ENCODE measurements at regions not wholly inside any gene's neighbourhood (a gene's known extent, or its start where the extent isn't known, plus 50 kb on each side); places are given as distances from the start of the nearest gene placed in this dataset.

GRCh38 chr10:43749940-43750552 is 101.4 kb upstream of the ZNF32 start:
- H3K4me1 ChIP-seq (ENCODE audit: control insufficient read depth in 2 of 2, insufficient read depth in 1 of 2, low read depth in 1 of 2, low read length in 2 of 2) = no peaks in the 10 kb centered on the region
- no peak for DNase-seq (ENCODE audit: low spot score)
- no peak overlapping the region for H4K8ac ChIP-seq (ENCODE audit: low read depth, low read length)
- H3K9ac ChIP-seq (ENCODE audit: low read depth, low read length, poor library complexity) = no peak overlapping the region
- no peak overlapping the region for H3K4ac ChIP-seq (ENCODE audit: low read length)
- H2BK12ac ChIP-seq (ENCODE audit: low read length) = no peak overlapping the region
- no CpG with 5 or more reads among the region's 4 CpGs for WGBS, 2 donors (ENCODE audit: extremely low coverage in 2 of 2, insufficient read length in 2 of 2, insufficient replicate concordance in 1 of 2)
- H3K36me3 ChIP-seq (replicated peaks in 1 of 2; ENCODE audit: control insufficient read depth in 2 of 2, insufficient read depth in 2 of 2, low read length in 2 of 2) = no peaks in the 10 kb centered on the region
- H4K91ac ChIP-seq (ENCODE audit: low read depth, low read length, poor library complexity) = no peak overlapping the region
- no peak overlapping the region for H2BK15ac ChIP-seq (ENCODE audit: low read length)
- H3K27me3 ChIP-seq (ENCODE audit: control insufficient read depth in 3 of 3, insufficient read depth in 3 of 3, low read depth in 1 of 3, low read length in 3 of 3) = no peaks in the 10 kb centered on the region
- H2BK5ac ChIP-seq (ENCODE audit: low read length) = no peak overlapping the region
- no peak overlapping the region for H3K18ac ChIP-seq (ENCODE audit: low read length)
- no peak overlapping the region for H3K4me3 ChIP-seq (ENCODE audit: low read length in 2 of 2)
- H3K23ac ChIP-seq (ENCODE audit: low read depth, low read length, poor library complexity) = no peak overlapping the region
- H3K79me1 ChIP-seq (ENCODE audit: low read depth, low read length) = no peaks in the 10 kb centered on the region
- no peak overlapping the region for H3K27ac ChIP-seq (replicated peaks; ENCODE audit: low read length)
- no peak overlapping the region for H2AK5ac ChIP-seq (ENCODE audit: low read depth, low read length)
- H3K14ac ChIP-seq (ENCODE audit: low read length) = no peak overlapping the region
- no peak overlapping the region for H2AFZ ChIP-seq (ENCODE audit: low read length)
- no peak overlapping the region for H3K4me2 ChIP-seq (ENCODE audit: insufficient read depth, low read length, poor library complexity, severe bottlenecking)
- peaks cover 0 to 2% of the 10 kb centered on the region in 2 donors for H3K9me3 ChIP-seq (replicated peaks in 1 of 2; ENCODE audit: control insufficient read depth in 2 of 2, insufficient read depth in 1 of 2, low read depth in 1 of 2, low read length in 2 of 2)
- H2BK120ac ChIP-seq (ENCODE audit: low read depth, low read length) = no peak overlapping the region

DNA sequence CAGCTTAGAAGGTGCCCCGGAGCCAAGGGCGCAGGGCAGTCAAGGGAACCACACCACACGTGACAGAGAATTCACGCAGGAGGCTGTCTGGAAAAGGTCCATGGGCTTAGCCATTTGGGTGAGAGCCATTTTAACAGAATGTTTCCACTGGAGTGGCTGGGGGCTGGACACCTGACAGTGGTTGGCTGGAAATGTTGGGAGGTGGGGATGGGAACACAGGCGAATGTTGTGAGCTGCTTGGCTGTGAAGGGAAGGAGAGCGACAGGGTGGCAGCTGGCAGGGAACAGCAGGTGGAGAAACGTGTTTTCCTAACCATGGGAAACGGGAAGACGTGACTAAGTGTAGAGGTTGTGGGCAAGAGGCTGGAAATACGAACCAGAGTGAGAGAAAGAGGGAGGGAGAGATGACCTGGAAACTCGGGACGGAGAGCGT is 100.5 kb upstream of the ZNF32 start:
- H2AK5ac ChIP-seq (ENCODE audit: low read depth, low read length) = no peak overlapping the region
- H3K4ac ChIP-seq (ENCODE audit: low read length) = no peak overlapping the region
- no peak overlapping the region for H3K4me2 ChIP-seq (ENCODE audit: insufficient read depth, low read length, poor library complexity, severe bottlenecking)
- peaks cover 0 to 2% of the 10 kb centered on the region in 2 donors for H3K9me3 ChIP-seq (replicated peaks in 1 of 2; ENCODE audit: control insufficient read depth in 2 of 2, insufficient read depth in 1 of 2, low read depth in 1 of 2, low read length in 2 of 2)
- no peak overlapping the region for H3K27ac ChIP-seq (replicated peaks; ENCODE audit: low read length)
- H3K9ac ChIP-seq (ENCODE audit: low read depth, low read length, poor library complexity) = no peak overlapping the region
- no peak overlapping the region for H3K4me3 ChIP-seq (ENCODE audit: low read length in 2 of 2)
- H2BK5ac ChIP-seq (ENCODE audit: low read length) = no peak overlapping the region
- H3K18ac ChIP-seq (ENCODE audit: low read length) = no peak overlapping the region
- no peaks in the 10 kb centered on the region for H3K36me3 ChIP-seq (replicated peaks in 1 of 2; ENCODE audit: control insufficient read depth in 2 of 2, insufficient read depth in 2 of 2, low read length in 2 of 2)
- H3K23ac ChIP-seq (ENCODE audit: low read depth, low read length, poor library complexity) = no peak overlapping the region
- no peak for DNase-seq (ENCODE audit: low spot score)
- no peak overlapping the region for H3K14ac ChIP-seq (ENCODE audit: low read length)
- no peak overlapping the region for H2BK12ac ChIP-seq (ENCODE audit: low read length)
- H3K27me3 ChIP-seq (ENCODE audit: control insufficient read depth in 3 of 3, insufficient read depth in 3 of 3, low read depth in 1 of 3, low read length in 3 of 3) = no peaks in the 10 kb centered on the region
- no peak overlapping the region for H4K91ac ChIP-seq (ENCODE audit: low read depth, low read length, poor library complexity)
- no peak overlapping the region for H2BK15ac ChIP-seq (ENCODE audit: low read length)
- H2BK120ac ChIP-seq (ENCODE audit: low read depth, low read length) = no peak overlapping the region
- H2AFZ ChIP-seq (ENCODE audit: low read length) = no peak overlapping the region
- H3K79me1 ChIP-seq (ENCODE audit: low read depth, low read length) = no peaks in the 10 kb centered on the region
- no CpG with 5 or more reads among the region's 13 CpGs for WGBS, 2 donors (ENCODE audit: extremely low coverage in 2 of 2, insufficient read length in 2 of 2, insufficient replicate concordance in 1 of 2)
- no peaks in the 10 kb centered on the region for H3K4me1 ChIP-seq (ENCODE audit: control insufficient read depth in 2 of 2, insufficient read depth in 1 of 2, low read depth in 1 of 2, low read length in 2 of 2)
- no peak overlapping the region for H4K8ac ChIP-seq (ENCODE audit: low read depth, low read length)

DNA sequence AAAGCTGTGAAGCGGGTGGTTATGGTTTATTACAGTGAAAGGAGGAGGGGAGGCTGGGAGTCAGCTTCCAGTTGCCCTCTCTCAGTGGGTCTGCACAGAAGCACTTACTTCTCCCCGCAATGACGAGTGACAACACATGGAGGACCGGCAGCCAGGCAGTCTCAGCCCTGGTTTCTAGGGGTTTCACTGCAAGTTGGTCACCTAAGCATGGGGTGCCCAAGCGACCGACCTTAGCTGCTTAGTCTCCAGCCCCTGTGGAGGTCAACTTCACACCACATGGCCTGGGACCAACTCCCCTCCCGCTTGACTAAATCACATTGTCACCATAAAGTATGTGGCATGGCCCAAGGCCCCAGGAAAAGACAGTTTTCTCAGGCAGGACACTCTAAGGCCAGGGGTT is 99.9 kb upstream of the ZNF32 start:
- no peak overlapping the region for H3K9ac ChIP-seq (ENCODE audit: low read depth, low read length, poor library complexity)
- H2BK15ac ChIP-seq (ENCODE audit: low read length) = no peak overlapping the region
- H4K8ac ChIP-seq (ENCODE audit: low read depth, low read length) = no peak overlapping the region
- no peak overlapping the region for H3K4me2 ChIP-seq (ENCODE audit: insufficient read depth, low read length, poor library complexity, severe bottlenecking)
- no peak overlapping the region for H2AK5ac ChIP-seq (ENCODE audit: low read depth, low read length)
- H2BK12ac ChIP-seq (ENCODE audit: low read length) = no peak overlapping the region
- peaks cover 0 to 2% of the 10 kb centered on the region in 2 donors for H3K9me3 ChIP-seq (replicated peaks in 1 of 2; ENCODE audit: control insufficient read depth in 2 of 2, insufficient read depth in 1 of 2, low read depth in 1 of 2, low read length in 2 of 2)
- no peak overlapping the region for H4K91ac ChIP-seq (ENCODE audit: low read depth, low read length, poor library complexity)
- H3K4me1 ChIP-seq (ENCODE audit: control insufficient read depth in 2 of 2, insufficient read depth in 1 of 2, low read depth in 1 of 2, low read length in 2 of 2) = no peaks in the 10 kb centered on the region
- H3K27ac ChIP-seq (replicated peaks; ENCODE audit: low read length) = no peak overlapping the region
- no peak overlapping the region for H2BK5ac ChIP-seq (ENCODE audit: low read length)
- no CpG with 5 or more reads among the region's 7 CpGs for WGBS, 2 donors (ENCODE audit: extremely low coverage in 2 of 2, insufficient read length in 2 of 2, insufficient replicate concordance in 1 of 2)
- no peak overlapping the region for H3K18ac ChIP-seq (ENCODE audit: low read length)
- H3K23ac ChIP-seq (ENCODE audit: low read depth, low read length, poor library complexity) = no peak overlapping the region
- no peaks in the 10 kb centered on the region for H3K36me3 ChIP-seq (replicated peaks in 1 of 2; ENCODE audit: control insufficient read depth in 2 of 2, insufficient read depth in 2 of 2, low read length in 2 of 2)
- no peak overlapping the region for H2BK120ac ChIP-seq (ENCODE audit: low read depth, low read length)
- no peak for DNase-seq (ENCODE audit: low spot score)
- H3K14ac ChIP-seq (ENCODE audit: low read length) = no peak overlapping the region
- H3K27me3 ChIP-seq (ENCODE audit: control insufficient read depth in 3 of 3, insufficient read depth in 3 of 3, low read depth in 1 of 3, low read length in 3 of 3) = no peaks in the 10 kb centered on the region
- no peak overlapping the region for H2AFZ ChIP-seq (ENCODE audit: low read length)
- H3K4me3 ChIP-seq (ENCODE audit: low read length in 2 of 2) = no peak overlapping the region
- no peak overlapping the region for H3K4ac ChIP-seq (ENCODE audit: low read length)
- no peaks in the 10 kb centered on the region for H3K79me1 ChIP-seq (ENCODE audit: low read depth, low read length)

GRCh38 chr10:43746906-43747305 is 98.2 kb upstream of the ZNF32 start:
- no peak overlapping the region for H2BK5ac ChIP-seq (ENCODE audit: low read length)
- WGBS, 2 donors (ENCODE audit: extremely low coverage in 2 of 2, insufficient read length in 2 of 2, insufficient replicate concordance in 1 of 2) = no CpG with 5 or more reads among the region's 1 CpG
- no peak overlapping the region for H3K9ac ChIP-seq (ENCODE audit: low read depth, low read length, poor library complexity)
- H3K27ac ChIP-seq (replicated peaks; ENCODE audit: low read length) = no peak overlapping the region
- H2AK5ac ChIP-seq (ENCODE audit: low read depth, low read length) = no peak overlapping the region
- H3K36me3 ChIP-seq (replicated peaks in 1 of 2; ENCODE audit: control insufficient read depth in 2 of 2, insufficient read depth in 2 of 2, low read length in 2 of 2) = no peaks in the 10 kb centered on the region
- no peak overlapping the region for H3K18ac ChIP-seq (ENCODE audit: low read length)
- H3K9me3 ChIP-seq (replicated peaks in 1 of 2; ENCODE audit: control insufficient read depth in 2 of 2, insufficient read depth in 1 of 2, low read depth in 1 of 2, low read length in 2 of 2) = peaks cover 0 to 2% of the 10 kb centered on the region in 2 donors
- no peak overlapping the region for H3K23ac ChIP-seq (ENCODE audit: low read depth, low read length, poor library complexity)
- no peak for DNase-seq (ENCODE audit: low spot score)
- H3K14ac ChIP-seq (ENCODE audit: low read length) = no peak overlapping the region
- H3K4me1 ChIP-seq (ENCODE audit: control insufficient read depth in 2 of 2, insufficient read depth in 1 of 2, low read depth in 1 of 2, low read length in 2 of 2) = no peaks in the 10 kb centered on the region
- H3K4me2 ChIP-seq (ENCODE audit: insufficient read depth, low read length, poor library complexity, severe bottlenecking) = no peak overlapping the region
- no peak overlapping the region for H2BK120ac ChIP-seq (ENCODE audit: low read depth, low read length)
- no peak overlapping the region for H4K91ac ChIP-seq (ENCODE audit: low read depth, low read length, poor library complexity)
- no peak overlapping the region for H3K4me3 ChIP-seq (ENCODE audit: low read length in 2 of 2)
- H3K4ac ChIP-seq (ENCODE audit: low read length) = no peak overlapping the region
- H4K8ac ChIP-seq (ENCODE audit: low read depth, low read length) = no peak overlapping the region
- H2AFZ ChIP-seq (ENCODE audit: low read length) = no peak overlapping the region
- no peak overlapping the region for H2BK15ac ChIP-seq (ENCODE audit: low read length)
- H3K79me1 ChIP-seq (ENCODE audit: low read depth, low read length) = no peaks in the 10 kb centered on the region
- H2BK12ac ChIP-seq (ENCODE audit: low read length) = no peak overlapping the region
- H3K27me3 ChIP-seq (ENCODE audit: control insufficient read depth in 3 of 3, insufficient read depth in 3 of 3, low read depth in 1 of 3, low read length in 3 of 3) = no peaks in the 10 kb centered on the region
